ENCODE measurements at regions not wholly inside any gene's neighbourhood (a gene's known extent, or its start where the extent isn't known, plus 50 kb on each side); places are given as distances from the start of the nearest gene placed in this dataset.

DNA sequence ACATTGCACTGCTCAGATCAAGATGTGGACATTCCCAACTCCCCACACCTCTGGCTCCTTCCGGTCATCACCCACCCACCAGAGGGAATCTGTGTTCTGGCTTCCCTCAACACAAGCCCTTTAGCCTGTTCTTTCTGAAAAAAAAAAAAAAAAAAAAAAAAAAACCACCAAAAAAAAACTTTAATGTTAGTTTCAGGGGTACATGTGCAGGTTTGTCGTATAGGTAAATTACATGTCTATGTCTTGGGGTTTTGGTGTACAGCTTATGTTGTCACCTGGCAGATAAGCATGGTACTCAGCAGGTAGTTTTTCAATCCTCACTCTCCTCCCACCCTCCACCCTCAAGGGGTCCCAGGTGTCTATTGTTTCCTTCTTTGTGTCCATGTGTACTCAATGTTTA, 135.8 kb upstream of the FOXA2 start:
- intact Hi-C loops (cut with micrococcal nuclease) = loop anchor here (10.0 kb wide), 1 partner anchor 255 kb away; no protein-coding TSS in a partner anchor
- no CpG with 5 or more reads among the region's 2 CpGs for WGBS, 2 experiments (ENCODE audit: extremely low coverage in 2 of 2, insufficient read length in 1 of 2)

More for the DNA sequence above, 135.8 kb upstream of the FOXA2 start:
- Histone ChIP-seq H2BK120ac (ENCODE audit: low read depth, low read length) (no peak overlapping the region), H3K27ac (ENCODE audit: insufficient read depth, low read length) (no peak overlapping the region), H3K18ac (ENCODE audit: low read depth, low read length) (no peak overlapping the region), H3K79me1 (ENCODE audit: low read depth in 1 of 2, low read length in 2 of 2) (no peaks in the 10 kb centered on the region), H3K4me1 (ENCODE audit: control insufficient read depth, insufficient read depth, low read length) (0 out of 2 replicates have a peak, but pooled peaks cover 2% of the 10 kb centered on the region), H3K23ac (ENCODE audit: low read depth, low read length) (no peak overlapping the region), H2AK5ac (ENCODE audit: low read depth, low read length) (no peak overlapping the region), H3K4ac (ENCODE audit: low read depth, low read length) (no peak overlapping the region), H3K4me3 (ENCODE audit: insufficient read depth, low read depth, low read length) (no peak overlapping the region), H3K36me3 (ENCODE audit: control insufficient read depth, insufficient read depth, low read length) (no peaks in the 10 kb centered on the region), H2BK15ac (ENCODE audit: low read depth, low read length) (no peak overlapping the region), H3K56ac (ENCODE audit: extremely low read depth, insufficient read depth, low read length) (no peak overlapping the region), H4K8ac (ENCODE audit: low read depth in 2 of 2, low read length in 2 of 2) (no peak overlapping the region), H4K5ac (ENCODE audit: low read depth, low read length) (no peak overlapping the region), H4K20me1 (ENCODE audit: insufficient read depth, low read length) (no peaks in the 10 kb centered on the region), H3K9me1 (ENCODE audit: insufficient read depth, low read length) (no peaks in the 10 kb centered on the region), H2AK9ac (replicated peaks; ENCODE audit: low read depth, low read length, poor library complexity) (no peak overlapping the region), H4K91ac (ENCODE audit: insufficient read depth, low read depth, low read length) (no peak overlapping the region), H2AFZ (replicated peaks; ENCODE audit: low read length, poor library complexity) (no peak overlapping the region), H2BK5ac (ENCODE audit: low read depth, low read length, poor library complexity, severe bottlenecking) (no peak overlapping the region), H3K9ac (ENCODE audit: low read depth, low read length) (no peak overlapping the region), H2BK20ac (ENCODE audit: low read depth, low read length) (no peak overlapping the region), H3K27me3 (ENCODE audit: control insufficient read depth, insufficient read depth, low read length) (peaks cover 5% of the 10 kb centered on the region), H3K9me3 (ENCODE audit: control insufficient read depth, insufficient read depth, low read length) (no peaks in the 10 kb centered on the region), H3K4me2 (ENCODE audit: low read depth, low read length) (no peak overlapping the region), H3K14ac (replicated peaks; ENCODE audit: low read depth, low read length) (no peak overlapping the region)
- in situ Hi-C loops (cut with MboI; ENCODE audit: low sequenced_read_pairs) (no loop called here), dilution Hi-C loops (cut with HindIII; ENCODE audit: low sequenced_read_pairs, unreplicated experiment) (no loop called here)
- ChIA-PET POLR2A (ENCODE audit: unreplicated experiment) (no interaction called here), CTCF (interaction anchor here (0.7 kb wide), 2 partner anchors 16 to 62 kb away, joined by 3 read pairs; no protein-coding TSS in a partner anchor)
- BruUV-seq (replicated peaks) = no TSS peak
- TF ChIP-seq, protein P1, sequence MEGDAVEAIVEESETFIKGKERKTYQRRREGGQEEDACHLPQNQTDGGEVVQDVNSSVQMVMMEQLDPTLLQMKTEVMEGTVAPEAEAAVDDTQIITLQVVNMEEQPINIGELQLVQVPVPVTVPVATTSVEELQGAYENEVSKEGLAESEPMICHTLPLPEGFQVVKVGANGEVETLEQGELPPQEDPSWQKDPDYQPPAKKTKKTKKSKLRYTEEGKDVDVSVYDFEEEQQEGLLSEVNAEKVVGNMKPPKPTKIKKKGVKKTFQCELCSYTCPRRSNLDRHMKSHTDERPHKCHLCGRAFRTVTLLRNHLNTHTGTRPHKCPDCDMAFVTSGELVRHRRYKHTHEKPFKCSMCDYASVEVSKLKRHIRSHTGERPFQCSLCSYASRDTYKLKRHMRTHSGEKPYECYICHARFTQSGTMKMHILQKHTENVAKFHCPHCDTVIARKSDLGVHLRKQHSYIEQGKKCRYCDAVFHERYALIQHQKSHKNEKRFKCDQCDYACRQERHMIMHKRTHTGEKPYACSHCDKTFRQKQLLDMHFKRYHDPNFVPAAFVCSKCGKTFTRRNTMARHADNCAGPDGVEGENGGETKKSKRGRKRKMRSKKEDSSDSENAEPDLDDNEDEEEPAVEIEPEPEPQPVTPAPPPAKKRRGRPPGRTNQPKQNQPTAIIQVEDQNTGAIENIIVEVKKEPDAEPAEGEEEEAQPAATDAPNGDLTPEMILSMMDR (conservative IDR thresholded peaks at IDR 0.05; ENCODE audit: low read depth, low read length) = no peak
- no peak for TF ChIP-seq CHD1 (IDR thresholded peaks at IDR 0.05; ENCODE audit: low read depth, low read length)
- no peak for TF ChIP-seq SMC3 (IDR thresholded peaks at IDR 0.05; ENCODE audit: low read depth, low read length)
- no peak for TF ChIP-seq RCOR1 (IDR thresholded peaks at IDR 0.05; ENCODE audit: insufficient replicate concordance, low read length)
- ATAC-seq (ENCODE audit: low read depth) (no peak), DNase-seq (no peak)
